OCI-LY3 (cell line): ENCODE measurements at regions not wholly inside any gene's neighbourhood (a gene's known extent, or its start where the extent isn't known, plus 50 kb on each side); places are given as distances from the start of the nearest gene placed in this dataset.

Experiments used
- H2AFZ ChIP-seq: fragments of 200-600, 300-600 bp; shearing (Covaris generic); 2 replicates; pipeline ENCODE4 v1.6.0; 2014; ENCODE audit warnings: antibody characterized with exemption, low read depth, low read length
- H3K27ac ChIP-seq: fragments of 200-600, 300-600 bp; sonication (generic); 2 replicates; pipeline ENCODE4 v1.5.1; 2014; ENCODE audit warnings: mild to moderate bottlenecking, low read length, moderate library complexity, mixed read lengths
- H3K27me3 ChIP-seq: fragments of 200-600, 300-600 bp; sonication (generic); 2 replicates; pipeline ENCODE4 v1.6.1; 2014; ENCODE audit warnings: low read depth, low read length, mixed read lengths
- H3K36me3 ChIP-seq: fragments of 200-600, 300-600 bp; sonication (generic); replicated peaks from 2 replicates; pipeline ENCODE3; 2014; ENCODE audit warnings: low read depth, low read length, mixed read lengths
- H3K4me1 ChIP-seq: fragments of 300-600, 200-600 bp; sonication (generic); 2 replicates; pipeline ENCODE4 v1.6.1; 2014; ENCODE audit warnings: low read length, mixed read lengths
- H3K4me2 ChIP-seq: fragments of 200-600, 300-600 bp; sonication (generic); 2 replicates; pipeline ENCODE4 v1.6.1; 2014; ENCODE audit warnings: low read length, mixed read lengths
- H3K4me3 ChIP-seq: fragments of 300-600, 200-600 bp; sonication (generic); 2 replicates; pipeline ENCODE4 v1.5.1; 2014; ENCODE audit warnings: antibody characterized with exemption, mild to moderate bottlenecking, low read length, moderate library complexity
- H3K79me2 ChIP-seq: fragments of 300-600, 200-600 bp; shearing (Covaris generic); 2 replicates; pipeline ENCODE4 v1.6.1; 2014; ENCODE audit warnings: mild to moderate bottlenecking, low read length, mixed read lengths
- H3K9ac ChIP-seq: fragments of 300-600, 200-600 bp; shearing (Covaris generic); 2 replicates; pipeline ENCODE4 v1.6.0; 2014; ENCODE audit warnings: mild to moderate bottlenecking, low read length, moderate library complexity
- H3K9me3 ChIP-seq: fragments of 200-600, 300-600 bp; shearing (Covaris generic); 2 replicates; pipeline ENCODE4 v1.6.1; 2014; ENCODE audit warnings: low read length, mixed read lengths; ENCODE audit not compliant: insufficient read depth
- H4K20me1 ChIP-seq: fragments of 200-600, 300-600 bp; sonication (generic); 2 replicates; pipeline ENCODE4 v1.6.1; 2016; ENCODE audit warnings: low read length, mixed read lengths; ENCODE audit not compliant: insufficient read depth
- CTCF ChIP-seq: fragments of 200-600, 300-600 bp; sonication (generic); IDR thresholded peaks from 2 replicates; pipeline ENCODE4 v1.5.1; 2014; ENCODE audit warnings: antibody characterized with exemption, low read length, low read depth
- EZH2phosphoT487 ChIP-seq: fragments of 200-600 bp; shearing (Covaris generic); IDR thresholded peaks from 2 replicates; pipeline ENCODE4 v1.6.1; 2018; ENCODE audit warnings: antibody characterized with exemption, mixed run types, low read depth

- H3K4me3 ChIP-seq = peak overlapping the region; percentile 26; the same call in 1 of the 2 replicates
- H3K4me2 ChIP-seq = peak overlapping the region; percentile 39
These were observed 54.7 kb upstream of the IFFO2 start for GRCh38 chr1:19010995-19011844.

GRCh38 chr1:19010503-19010902, 54.0 kb upstream of the IFFO2 start:
- Histone ChIP-seq H4K20me1 (no peaks in the 10 kb centered on the region), H2AFZ (no peak overlapping the region), H3K4me1 (peaks cover 10% of the 10 kb centered on the region; the same call in 1 of the 2 replicates), H3K9me3 (no peaks in the 10 kb centered on the region), H3K27ac (no peak overlapping the region), H3K36me3 (no peaks in the 10 kb centered on the region), H3K79me2 (no peaks in the 10 kb centered on the region), H3K4me2 (no peak overlapping the region), H3K4me3 (no peak overlapping the region), H3K9ac (no peak overlapping the region), H3K27me3 (peaks cover 7% of the 10 kb centered on the region; the same call in 1 of the 2 replicates)
- TF ChIP-seq EZH2phosphoT487 (no peak), CTCF (no peak)

More at GRCh38 chr1:19010995-19011844, 54.7 kb upstream of the IFFO2 start:
- H3K27me3 ChIP-seq = peaks cover 7% of the 10 kb centered on the region; the same call in 1 of the 2 replicates
- H3K27ac ChIP-seq = no peak overlapping the region
- no peaks in the 10 kb centered on the region for H3K36me3 ChIP-seq
- TF ChIP-seq EZH2phosphoT487 (no peak), CTCF (no peak)
- no peaks in the 10 kb centered on the region for H4K20me1 ChIP-seq
- H3K9me3 ChIP-seq = no peaks in the 10 kb centered on the region
- H2AFZ ChIP-seq = no peak overlapping the region
- H3K9ac ChIP-seq = no peak overlapping the region
- peaks cover 10% of the 10 kb centered on the region; the same call in 1 of the 2 replicates for H3K4me1 ChIP-seq
- no peaks in the 10 kb centered on the region for H3K79me2 ChIP-seq

- Histone ChIP-seq H2AFZ (no peak overlapping the region), H3K4me3 (no peak overlapping the region), H3K4me1 (peaks cover 10% of the 10 kb centered on the region; the same call in 1 of the 2 replicates)
These were observed 53.4 kb upstream of the IFFO2 start for GRCh38 chr1:19009882-19010321.

More at GRCh38 chr1:19009882-19010321, 53.4 kb upstream of the IFFO2 start:
- Histone ChIP-seq H3K9me3 (no peaks in the 10 kb centered on the region), H3K27ac (no peak overlapping the region), H3K4me2 (no peak overlapping the region), H4K20me1 (no peaks in the 10 kb centered on the region), H3K27me3 (peaks cover 7% of the 10 kb centered on the region; the same call in 1 of the 2 replicates), H3K9ac (no peak overlapping the region), H3K79me2 (no peaks in the 10 kb centered on the region), H3K36me3 (no peaks in the 10 kb centered on the region)
- no peak for TF ChIP-seq EZH2phosphoT487
- TF ChIP-seq CTCF = no peak
